ENCODE measurements at regions not wholly inside any gene's neighbourhood (a gene's known extent, or its start where the extent isn't known, plus 50 kb on each side); places are given as distances from the start of the nearest gene placed in this dataset.

DNA sequence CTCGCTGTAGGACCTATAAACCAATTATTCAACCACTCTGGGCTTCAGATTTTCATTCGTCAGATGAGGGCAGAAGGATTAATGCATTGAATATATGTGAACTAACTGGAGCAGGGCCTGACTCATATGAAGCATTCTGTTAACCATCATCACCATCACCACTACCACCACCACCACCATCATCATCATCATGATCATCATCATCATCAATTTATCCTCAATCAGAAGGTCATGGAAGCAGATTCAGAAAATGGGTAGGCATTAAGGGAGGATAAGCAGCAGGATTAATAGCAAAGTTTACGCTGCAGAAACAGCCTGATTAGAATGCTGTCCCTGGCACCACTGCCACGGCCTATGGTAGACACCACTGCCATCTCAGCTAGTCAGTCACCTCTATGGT is 407.5 kb upstream of the THBS1 start:
- TF ChIP-seq, protein P1, sequence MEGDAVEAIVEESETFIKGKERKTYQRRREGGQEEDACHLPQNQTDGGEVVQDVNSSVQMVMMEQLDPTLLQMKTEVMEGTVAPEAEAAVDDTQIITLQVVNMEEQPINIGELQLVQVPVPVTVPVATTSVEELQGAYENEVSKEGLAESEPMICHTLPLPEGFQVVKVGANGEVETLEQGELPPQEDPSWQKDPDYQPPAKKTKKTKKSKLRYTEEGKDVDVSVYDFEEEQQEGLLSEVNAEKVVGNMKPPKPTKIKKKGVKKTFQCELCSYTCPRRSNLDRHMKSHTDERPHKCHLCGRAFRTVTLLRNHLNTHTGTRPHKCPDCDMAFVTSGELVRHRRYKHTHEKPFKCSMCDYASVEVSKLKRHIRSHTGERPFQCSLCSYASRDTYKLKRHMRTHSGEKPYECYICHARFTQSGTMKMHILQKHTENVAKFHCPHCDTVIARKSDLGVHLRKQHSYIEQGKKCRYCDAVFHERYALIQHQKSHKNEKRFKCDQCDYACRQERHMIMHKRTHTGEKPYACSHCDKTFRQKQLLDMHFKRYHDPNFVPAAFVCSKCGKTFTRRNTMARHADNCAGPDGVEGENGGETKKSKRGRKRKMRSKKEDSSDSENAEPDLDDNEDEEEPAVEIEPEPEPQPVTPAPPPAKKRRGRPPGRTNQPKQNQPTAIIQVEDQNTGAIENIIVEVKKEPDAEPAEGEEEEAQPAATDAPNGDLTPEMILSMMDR (IDR thresholded peaks at IDR 0.05; ENCODE audit: borderline replicate concordance, insufficient read depth, low read depth, low read length) = no peak
- H3K4me3 ChIP-seq (ENCODE audit: low read depth, low read length) = no peak overlapping the region

DNA sequence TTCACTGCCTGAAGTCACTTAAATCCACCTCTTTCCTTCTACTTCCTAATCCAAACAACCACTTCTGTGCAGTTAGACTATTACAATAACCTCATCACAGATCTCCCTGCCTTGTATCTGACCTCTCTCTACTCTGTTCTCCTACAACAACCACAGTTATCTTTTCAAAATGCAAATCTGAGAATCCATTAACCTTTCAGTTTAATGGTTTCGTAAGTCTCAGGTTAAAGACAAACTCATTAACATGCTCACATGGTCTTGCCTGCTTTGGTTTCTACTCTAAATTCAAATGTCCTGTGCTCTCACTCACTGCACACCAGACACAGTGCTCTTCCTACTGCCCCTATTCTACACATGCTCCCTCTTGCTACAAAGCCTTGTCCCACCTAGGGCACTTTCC is 406.5 kb upstream of the THBS1 start:
- no peak overlapping the region for H3K4me3 ChIP-seq (ENCODE audit: low read depth, low read length)
- TF ChIP-seq, protein P1 (IDR thresholded peaks at IDR 0.05; ENCODE audit: borderline replicate concordance, insufficient read depth, low read depth, low read length) = no peak

DNA sequence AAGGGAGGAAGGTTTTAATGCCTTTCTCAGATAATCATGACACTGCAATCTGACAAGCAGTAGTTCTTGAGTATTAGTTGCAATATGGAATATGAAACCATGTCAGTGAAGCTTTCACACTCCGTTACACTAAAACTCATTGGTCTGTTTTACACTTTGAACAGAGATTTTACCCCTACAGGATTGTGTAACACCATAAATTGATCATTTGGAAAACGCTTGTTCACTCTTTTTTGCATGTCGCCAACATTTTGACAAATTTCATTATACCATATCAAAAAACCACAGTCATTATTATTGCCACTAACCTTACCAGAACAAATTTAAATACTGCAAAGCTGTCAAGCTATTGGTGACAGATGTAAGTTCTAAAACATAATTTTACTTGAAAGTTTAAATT is 404.8 kb upstream of the THBS1 start:
- H3K4me3 ChIP-seq (ENCODE audit: low read depth, low read length) = no peak overlapping the region
- TF ChIP-seq, protein P1 (IDR thresholded peaks at IDR 0.05; ENCODE audit: borderline replicate concordance, insufficient read depth, low read depth, low read length) = no peak

DNA sequence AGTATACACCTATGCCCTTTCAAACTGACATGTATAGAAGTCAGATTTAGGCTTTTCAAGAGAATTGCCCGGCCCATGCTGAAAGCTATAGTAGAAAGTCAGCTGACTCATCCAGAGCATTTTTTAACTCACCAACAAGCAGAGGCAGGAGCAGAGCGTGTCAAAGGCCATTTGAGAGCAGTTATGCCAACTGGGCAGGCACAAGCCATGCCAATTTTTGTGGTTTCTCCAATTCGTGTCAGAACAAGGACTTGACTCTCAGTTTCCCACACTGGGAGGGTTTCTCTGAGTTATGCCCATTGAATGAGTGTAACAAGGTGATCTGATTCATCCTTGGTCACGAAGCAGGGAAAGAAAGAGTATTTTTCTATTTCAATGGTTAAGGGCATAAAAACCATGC is 403.3 kb upstream of the THBS1 start:
- TF ChIP-seq, protein P1 (IDR thresholded peaks at IDR 0.05; ENCODE audit: borderline replicate concordance, insufficient read depth, low read depth, low read length) = no peak
- H3K4me3 ChIP-seq (ENCODE audit: low read depth, low read length) = no peak overlapping the region

DNA sequence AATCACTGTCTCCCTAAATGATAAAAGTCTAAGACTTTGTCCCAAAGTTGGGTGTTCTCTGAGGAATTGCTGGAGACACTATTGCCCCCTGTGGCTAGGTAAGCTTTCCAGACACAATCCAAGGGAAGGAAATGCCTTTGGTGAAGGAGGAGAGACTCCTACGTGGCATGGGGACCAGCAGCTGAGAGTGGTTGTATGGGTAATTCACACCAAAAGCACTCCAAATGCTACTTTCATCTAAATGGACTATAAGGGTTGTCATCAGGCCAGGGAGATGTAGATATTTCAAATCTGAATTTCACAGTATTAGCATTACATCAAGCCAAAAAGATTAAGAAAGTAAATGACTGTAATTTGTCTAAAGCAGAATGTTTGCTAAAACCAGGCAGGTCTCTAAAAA is 400.8 kb upstream of the THBS1 start:
- TF ChIP-seq, protein P1 (IDR thresholded peaks at IDR 0.05; ENCODE audit: borderline replicate concordance, insufficient read depth, low read depth, low read length) = no peak
- no peak overlapping the region for H3K4me3 ChIP-seq (ENCODE audit: low read depth, low read length)

DNA sequence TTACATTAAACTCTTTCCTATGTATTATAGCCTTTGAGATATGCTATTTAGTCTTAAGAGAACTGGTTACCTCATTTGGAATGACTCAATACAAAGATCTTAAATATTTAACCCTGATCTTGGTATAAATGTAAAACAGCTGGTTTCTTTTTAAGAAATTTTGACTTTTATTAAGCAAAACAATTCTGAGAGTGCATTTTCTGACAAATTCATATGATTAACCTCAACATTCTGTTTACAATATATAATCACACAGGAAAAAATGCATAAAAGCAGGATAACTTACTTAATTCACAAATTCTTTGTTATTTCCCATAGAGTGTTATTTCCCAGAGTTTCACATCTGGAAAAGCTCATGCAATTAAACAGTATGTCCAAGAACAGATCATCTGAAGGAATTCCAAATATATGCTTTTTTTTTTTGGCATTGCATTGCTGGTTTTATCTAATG is 400.4 kb upstream of the THBS1 start:
- TF ChIP-seq, protein P1 (IDR thresholded peaks at IDR 0.05; ENCODE audit: borderline replicate concordance, insufficient read depth, low read depth, low read length) = no peak

DNA sequence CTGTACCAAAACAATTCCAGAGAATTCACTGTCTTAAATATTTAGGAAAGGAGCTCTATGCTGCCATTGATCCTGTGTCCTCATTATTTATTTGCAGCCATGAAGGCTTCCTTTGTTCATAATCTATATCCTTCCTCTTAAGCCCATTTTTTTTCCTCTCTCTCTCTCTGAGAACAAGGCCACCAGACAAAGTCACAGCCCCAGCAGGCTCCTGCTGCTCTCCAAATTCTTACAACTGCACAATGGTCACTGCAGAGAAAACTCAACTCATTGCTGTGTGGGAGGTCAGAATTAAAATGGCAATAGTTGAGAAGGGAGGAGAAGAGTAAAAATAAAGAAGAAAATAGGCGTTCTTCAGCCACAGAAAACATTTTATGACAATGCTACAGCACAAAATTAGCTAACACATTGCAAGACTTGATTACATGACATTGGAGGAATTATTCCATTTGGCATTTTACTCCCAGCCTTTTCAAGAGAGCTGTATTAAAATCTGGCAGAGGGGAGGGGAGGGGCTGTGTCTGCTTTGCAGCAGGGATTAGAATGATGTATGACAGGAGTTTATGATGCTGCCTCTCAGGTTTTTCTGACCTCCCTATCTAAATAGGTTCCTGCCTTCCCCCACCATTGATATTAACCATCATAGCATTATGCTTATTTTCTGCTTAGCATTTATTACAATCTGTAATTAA is 399.7 kb upstream of the THBS1 start:
- TF ChIP-seq, protein P1 (IDR thresholded peaks at IDR 0.05; ENCODE audit: borderline replicate concordance, insufficient read depth, low read depth, low read length) = no peak
- no peak overlapping the region for H3K4me3 ChIP-seq (ENCODE audit: low read depth, low read length)

More for the DNA sequence above, 400.4 kb upstream of the THBS1 start:
- H3K4me3 ChIP-seq (ENCODE audit: low read depth, low read length) = no peak overlapping the region

Measured in GM12875 (cell line).